Vagina (tissue), 2 donors: ENCODE measurements at regions not wholly inside any gene's neighbourhood (a gene's known extent, or its start where the extent isn't known, plus 50 kb on each side); places are given as distances from the start of the nearest gene placed in this dataset.

ENCODE experiments used
- DNase-seq, 2 donors: peaks; one replicate each; pipeline ENCODE4 v3.0.0-alpha.2; 2017; ENCODE audit errors: extremely low spot score in 2 of 2
- H3K27ac ChIP-seq: fragments of 200-600 bp; sonication (generic); one replicate; pipeline ENCODE4 v1.5.1; 2019
- H3K27me3 ChIP-seq: fragments of 200-600 bp; sonication (generic); one replicate; pipeline ENCODE4 v1.5.1; 2019
- H3K36me3 ChIP-seq, 2 donors: fragments of 200-600 bp; sonication (generic); one replicate each; pipeline ENCODE4 v1.5.1; 2017 to 2019
- H3K4me1 ChIP-seq: fragments of 200-600 bp; sonication (generic); one replicate; pipeline ENCODE4 v1.5.1; 2019
- H3K4me3 ChIP-seq, 2 donors: fragments of 200-600 bp; sonication (generic); 1 replicate in 1 of 2; 2 replicates in 1 of 2; pipeline ENCODE4 v1.5.1; 2016 to 2019
- H3K9me3 ChIP-seq: fragments of 200-600 bp; sonication (generic); one replicate; pipeline ENCODE4 v1.5.1; 2019
- CTCF ChIP-seq, 3 experiments: fragments of 450-650 bp in 2 of 3; fragments of 200-600 bp in 1 of 3; sonication (generic) in 1 of 3; IDR thresholded peaks; one replicate each; pipeline ENCODE4 v1.5.1; 2017 to 2019; ENCODE audit warnings: antibody characterized with exemption in 3 of 3, mild to moderate bottlenecking in 2 of 3, moderate library complexity in 2 of 3
- POLR2A ChIP-seq, 2 donors: fragments of 450-650 bp; IDR thresholded peaks; one replicate each; pipeline ENCODE4 v1.6.1; 2017; ENCODE audit warnings: antibody characterized with exemption in 2 of 2, mild to moderate bottlenecking in 2 of 2, moderate library complexity in 2 of 2
- POLR2AphosphoS5 ChIP-seq, 2 donors: sonication (generic); formaldehyde crosslinking; IDR thresholded peaks; one replicate each; pipeline ENCODE4 v1.9.0; 2017; ENCODE audit warnings: antibody characterized with exemption in 2 of 2, mild to moderate bottlenecking in 2 of 2, low read depth in 1 of 2; ENCODE audit not compliant: insufficient read depth in 1 of 2
- intact Hi-C: fragments of 100-400 bp; cut with DNase I; formaldehyde crosslinking; loops from one replicate; pipeline ENCODE4 v1.15.1; 2023

- Histone ChIP-seq H3K27ac (no peak overlapping the region), H3K4me1 (no peaks in the 10 kb centered on the region), H3K4me3 (no peak overlapping the region), H3K9me3 (no peaks in the 10 kb centered on the region), H3K36me3 (no peaks in the 10 kb centered on the region), H3K27me3 (no peaks in the 10 kb centered on the region)
- intact Hi-C loops: no loop called here
- no peak for DNase-seq
- no peak for TF ChIP-seq POLR2AphosphoS5 (IDR thresholded peaks at IDR 0.05; ENCODE audit: insufficient read depth in 1 of 2, low read depth in 1 of 2)
- TF ChIP-seq POLR2A (IDR thresholded peaks at IDR 0.05): no peak
- TF ChIP-seq CTCF (IDR thresholded peaks at IDR 0.05): no peak
These were observed 566.9 kb downstream of the BCL11A start for GRCh38 chr2:59986511-59986910.

- Histone ChIP-seq H3K36me3 (no peaks in the 10 kb centered on the region), H3K27me3 (no peaks in the 10 kb centered on the region), H3K4me3 (no peak overlapping the region), H3K9me3 (no peaks in the 10 kb centered on the region), H3K27ac (no peak overlapping the region), H3K4me1 (no peaks in the 10 kb centered on the region)
- DNase-seq: no peak
- intact Hi-C loops: no loop called here
- no peak for TF ChIP-seq CTCF (IDR thresholded peaks at IDR 0.05)
These were observed 567.5 kb downstream of the BCL11A start for GRCh38 chr2:59985923-59986322.

- Histone ChIP-seq H3K4me1 (no peaks in the 10 kb centered on the region), H3K4me3 (no peak overlapping the region), H3K36me3 (no peaks in the 10 kb centered on the region), H3K27me3 (no peaks in the 10 kb centered on the region), H3K27ac (no peak overlapping the region), H3K9me3 (no peaks in the 10 kb centered on the region)
- intact Hi-C loops: no loop called here
- TF ChIP-seq CTCF (IDR thresholded peaks at IDR 0.05) (no peak), POLR2AphosphoS5 (IDR thresholded peaks at IDR 0.05; ENCODE audit: insufficient read depth in 1 of 2, low read depth in 1 of 2) (no peak), POLR2A (IDR thresholded peaks at IDR 0.05) (no peak)
- no peak for DNase-seq
These were observed 579.2 kb downstream of the BCL11A start for GRCh38 chr2:59974051-59974766.

- intact Hi-C loops: no loop called here
- no peaks in the 10 kb centered on the region for H3K36me3 ChIP-seq
These were observed 584.3 kb downstream of the BCL11A start for GRCh38 chr2:59969161-59969560.

More at GRCh38 chr2:59969161-59969560, 584.3 kb downstream of the BCL11A start:
- no peak for DNase-seq
- no peaks in the 10 kb centered on the region for H3K27me3 ChIP-seq
- no peaks in the 10 kb centered on the region for H3K4me1 ChIP-seq
- H3K9me3 ChIP-seq: no peaks in the 10 kb centered on the region
- TF ChIP-seq POLR2AphosphoS5 (IDR thresholded peaks at IDR 0.05; ENCODE audit: insufficient read depth in 1 of 2, low read depth in 1 of 2) (no peak), CTCF (IDR thresholded peaks at IDR 0.05) (no peak), POLR2A (IDR thresholded peaks at IDR 0.05) (no peak)
- no peak overlapping the region for H3K4me3 ChIP-seq
- H3K27ac ChIP-seq: no peak overlapping the region
